GM18520 (cell line): ENCODE measurements at regions not wholly inside any gene's neighbourhood (a gene's known extent, or its start where the extent isn't known, plus 50 kb on each side); places are given as distances from the start of the nearest gene placed in this dataset.
"Not testable (repeated sequence)": the region's sequence is repeated elsewhere in the genome, so short reads cannot be mapped to it uniquely, and the experiment has no call there.

ENCODE experiments used
- ATAC-seq: cut with Tn5 transposase; IDR thresholded peaks from one replicate; pipeline ENCODE4 v1.9.1; 2021; ENCODE audit not compliant: unreplicated experiment

DNA sequence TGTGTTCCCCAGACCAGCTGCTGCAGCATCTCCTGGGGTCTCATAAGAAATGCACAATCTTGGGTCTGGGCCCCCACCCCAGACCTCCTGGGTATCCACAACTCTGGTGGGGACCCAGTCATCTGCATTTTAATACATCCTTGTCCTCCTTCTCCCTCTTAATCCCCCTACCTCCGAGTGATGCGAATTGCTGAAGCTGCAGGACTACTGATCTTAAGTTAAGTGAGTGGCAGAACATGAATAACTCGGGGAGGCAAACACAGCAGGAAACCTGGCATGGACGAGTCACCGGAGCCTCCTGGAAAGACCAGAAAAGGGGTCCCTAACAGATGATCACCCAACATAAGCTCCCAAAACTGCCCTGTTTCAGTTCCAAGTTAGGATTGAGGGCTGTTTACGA is 283.2 kb upstream of the MGAT5 start:
- ATAC-seq = no peak

DNA sequence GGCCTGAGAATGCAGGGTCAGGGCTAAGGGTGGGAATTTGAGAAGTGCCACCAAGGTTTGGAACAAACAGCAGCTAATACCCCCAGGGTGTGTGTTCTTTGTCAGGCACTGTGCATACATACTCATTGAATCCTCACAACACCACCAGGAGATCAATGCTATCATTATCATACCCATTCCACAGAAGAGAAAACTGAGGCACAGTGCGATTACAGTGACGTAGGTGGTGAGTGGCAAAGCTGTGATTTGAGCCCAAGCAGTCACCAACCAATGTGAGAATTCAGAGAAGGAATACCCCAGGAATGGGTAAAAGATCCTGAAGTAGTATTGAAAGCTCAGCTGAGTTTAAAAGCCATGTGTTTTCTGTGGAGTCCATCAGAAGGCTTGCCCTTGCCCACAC is 281.6 kb upstream of the MGAT5 start:
- ATAC-seq = no peak

DNA sequence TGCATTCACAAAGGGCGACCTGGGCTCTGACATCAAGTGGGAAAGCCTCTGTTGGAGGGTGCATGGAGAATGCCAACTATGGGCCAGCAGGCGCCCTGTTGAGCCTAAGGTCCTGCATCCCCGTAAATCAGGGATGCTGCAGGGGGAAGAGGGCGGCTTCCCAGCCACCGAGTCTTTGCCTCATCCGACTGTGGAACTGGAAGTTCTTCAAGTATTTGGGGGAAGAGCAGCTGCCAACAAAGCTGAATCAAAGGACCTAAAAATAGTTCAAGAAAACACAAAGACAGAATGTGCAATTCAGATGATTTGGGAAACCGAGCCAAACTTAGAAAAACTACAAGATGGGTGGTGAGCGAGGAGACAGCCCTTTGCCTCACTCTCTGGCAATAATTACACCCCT is 281.1 kb upstream of the MGAT5 start:
- ATAC-seq = no peak

DNA sequence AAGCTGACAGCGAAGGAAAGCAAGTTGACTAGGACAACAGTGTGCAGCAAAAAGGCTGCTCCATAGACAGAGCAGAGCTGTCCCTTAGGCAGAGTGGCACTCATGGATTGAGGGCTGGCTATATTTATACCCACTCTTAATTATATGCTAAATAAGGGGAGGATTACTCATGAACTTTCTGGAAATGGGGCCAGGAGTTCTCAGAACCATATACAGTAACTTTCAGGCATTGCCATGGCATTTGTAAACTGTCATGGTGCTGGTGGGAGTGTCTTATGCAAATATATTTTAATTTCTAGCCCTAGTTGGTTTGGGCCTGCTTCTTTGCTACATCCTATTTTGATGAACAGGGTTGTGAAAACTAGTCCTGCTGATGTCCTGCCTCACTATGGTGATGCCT is 279.5 kb upstream of the MGAT5 start:
- no peak for ATAC-seq

DNA sequence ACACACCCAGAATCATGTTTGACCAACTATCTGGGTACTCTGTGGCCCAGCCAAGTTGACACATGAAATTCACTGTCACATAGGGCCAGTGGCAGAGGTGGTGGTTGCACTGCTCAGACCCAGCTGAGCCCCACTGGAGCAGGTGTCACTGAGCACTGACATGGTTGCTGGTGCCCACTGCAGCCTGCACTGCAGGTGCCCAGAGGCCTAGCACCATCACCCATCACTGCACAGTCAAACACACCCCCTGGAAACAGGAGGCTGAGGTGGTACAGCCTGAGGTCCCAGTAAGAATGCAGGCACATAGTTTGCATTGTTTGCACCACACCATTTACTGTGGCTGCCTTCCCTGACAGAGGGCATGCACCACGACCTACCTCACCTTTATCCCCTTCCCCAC is 278.7 kb upstream of the MGAT5 start:
- ATAC-seq = no peak

DNA sequence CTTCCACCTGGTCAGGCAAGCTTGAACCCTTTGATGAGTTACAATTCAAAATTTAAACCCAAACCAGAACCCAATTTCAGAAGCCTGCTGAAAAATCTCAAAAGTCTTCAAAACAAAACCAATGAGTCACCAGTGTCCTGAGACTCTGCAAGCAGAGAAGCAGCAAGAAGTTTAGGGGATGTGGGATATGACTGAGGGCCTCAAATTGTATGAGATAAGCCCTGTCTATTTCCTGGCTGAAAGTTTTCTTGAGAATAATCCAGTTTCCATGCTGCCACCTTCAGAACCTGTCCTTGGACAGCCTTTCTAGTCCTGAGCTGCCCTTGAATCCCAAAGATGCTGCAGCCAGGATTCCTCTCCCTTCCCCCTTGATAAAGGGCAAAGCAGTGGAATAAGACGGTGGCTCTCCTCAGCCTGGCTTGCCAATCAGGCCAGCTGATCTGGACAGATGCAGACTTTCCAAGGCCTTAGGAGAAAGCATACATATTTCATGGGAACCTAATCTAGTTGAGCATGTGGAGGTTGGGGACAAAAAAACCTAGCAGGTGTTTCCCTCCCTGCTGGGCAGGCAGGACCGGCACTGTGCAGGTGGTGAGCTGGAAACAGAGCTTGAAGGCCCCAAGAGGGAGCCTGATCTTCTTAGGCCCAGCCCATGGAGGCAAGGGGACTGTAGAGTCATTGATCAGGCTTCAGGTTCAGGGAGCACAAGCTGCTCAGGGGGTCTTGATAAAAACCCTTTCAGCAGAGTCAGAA is 278.0 kb upstream of the MGAT5 start:
- no peak for ATAC-seq

DNA sequence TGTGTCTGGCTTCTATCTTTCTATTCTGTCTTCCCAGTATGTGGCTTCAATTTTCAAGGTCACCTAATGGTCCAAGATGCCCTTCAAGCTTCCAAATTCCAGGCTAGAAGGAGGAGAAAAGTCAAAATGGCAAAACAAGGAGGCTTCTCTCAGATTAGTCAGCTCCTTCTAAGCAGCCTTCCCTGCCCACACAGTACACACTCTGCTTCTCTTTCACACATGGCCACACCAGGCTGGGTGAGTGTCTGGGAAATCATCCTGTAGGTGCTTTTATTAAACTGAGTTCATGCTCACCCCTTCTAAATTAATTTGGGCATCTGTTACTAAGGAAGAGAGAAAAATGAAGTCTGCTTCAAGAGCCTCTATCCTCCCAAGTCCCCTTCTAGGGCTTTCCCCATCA is 277.2 kb upstream of the MGAT5 start:
- no peak for ATAC-seq

DNA sequence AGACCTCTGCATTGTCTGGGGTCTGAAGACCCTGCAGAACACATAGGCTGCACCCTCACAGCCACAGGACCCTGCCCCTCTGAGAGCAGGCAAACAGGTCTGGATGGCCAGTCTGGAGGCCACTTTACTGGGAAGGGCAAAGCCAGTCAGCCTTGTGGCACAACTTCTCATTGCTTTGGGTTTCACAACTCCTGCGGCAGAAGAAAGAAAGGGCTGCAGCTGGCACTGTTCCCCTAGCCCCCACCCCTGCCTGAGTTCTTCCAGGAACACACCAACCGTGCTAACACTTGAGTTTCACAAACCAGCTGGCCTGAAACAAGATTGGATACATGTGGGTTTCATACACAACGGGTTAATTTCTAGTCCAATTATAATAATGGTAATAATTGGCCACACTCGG is 276.5 kb upstream of the MGAT5 start:
- no peak for ATAC-seq

DNA sequence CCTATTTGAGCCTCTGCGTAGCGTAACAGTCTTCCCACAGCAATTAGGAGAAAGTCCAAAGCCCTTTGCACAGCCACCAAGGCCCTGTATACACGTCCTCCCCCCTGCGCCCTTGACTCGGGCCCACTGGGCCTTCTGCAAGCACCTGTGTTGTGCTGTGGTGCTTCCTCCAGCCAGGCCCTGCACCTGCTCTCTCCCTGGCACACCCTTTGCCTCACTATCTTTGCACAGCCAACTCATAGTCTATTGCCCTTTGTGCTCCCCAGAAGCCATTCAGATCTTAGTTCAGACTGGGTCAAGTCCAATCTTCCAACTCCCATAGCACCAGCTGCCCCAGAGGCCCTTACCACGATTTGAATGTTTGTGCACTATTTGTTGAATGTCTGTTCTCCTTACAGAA is 271.6 kb upstream of the MGAT5 start:
- no peak for ATAC-seq

DNA sequence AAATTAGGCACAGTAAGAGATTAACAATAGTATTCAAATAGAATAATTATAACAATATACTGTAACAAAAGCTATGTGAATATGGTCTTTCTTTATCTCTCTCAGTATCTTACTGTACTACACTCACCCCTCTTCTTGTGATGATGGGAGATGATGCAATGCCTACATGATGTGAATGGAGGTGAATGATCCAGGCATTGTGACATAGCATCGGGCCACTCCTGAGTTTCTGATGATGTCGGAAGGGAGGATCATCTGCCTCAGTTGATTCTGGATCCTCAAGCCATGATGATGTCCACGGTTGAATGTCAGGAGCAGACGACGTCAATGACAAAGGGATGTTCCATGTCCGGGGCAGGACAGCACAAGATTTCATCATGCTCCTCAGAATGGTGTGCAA is 268.3 kb upstream of the MGAT5 start:
- ATAC-seq = no peak

DNA sequence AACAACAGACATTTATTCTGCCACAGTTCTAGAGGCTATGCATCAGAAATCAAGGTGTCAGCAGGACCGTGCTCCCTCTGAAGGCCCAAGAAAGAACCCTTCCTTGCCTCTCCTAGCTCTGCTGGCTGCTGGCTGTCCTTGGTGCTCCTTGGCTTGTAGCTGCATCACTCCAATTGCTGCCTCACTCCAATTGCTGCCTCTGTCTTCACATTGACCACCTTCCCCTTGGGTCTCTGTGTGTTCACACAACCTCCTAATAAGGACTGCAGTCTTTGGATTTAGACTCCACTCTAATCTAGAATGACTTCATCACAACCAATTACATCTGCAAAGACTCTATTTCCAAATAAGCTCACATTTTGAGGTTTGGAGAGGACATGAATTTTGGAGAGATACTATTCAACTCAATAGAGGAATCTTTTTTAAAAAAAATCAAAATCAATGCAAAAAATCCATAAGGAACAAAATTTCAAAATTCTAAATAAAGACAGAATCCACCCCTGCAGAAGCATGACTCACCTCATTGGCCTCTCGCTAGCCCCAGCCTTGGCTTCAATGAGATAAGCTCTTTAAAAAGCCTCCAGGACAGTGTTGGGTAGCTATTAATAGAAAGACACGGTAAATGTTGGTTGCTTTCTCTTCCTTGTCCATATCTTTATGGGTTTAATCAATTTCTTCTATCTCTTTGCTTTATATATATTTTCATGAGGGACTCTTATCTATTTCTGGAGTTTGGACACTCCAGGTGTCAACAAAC is 267.6 kb upstream of the MGAT5 start:
- no peak for ATAC-seq

DNA sequence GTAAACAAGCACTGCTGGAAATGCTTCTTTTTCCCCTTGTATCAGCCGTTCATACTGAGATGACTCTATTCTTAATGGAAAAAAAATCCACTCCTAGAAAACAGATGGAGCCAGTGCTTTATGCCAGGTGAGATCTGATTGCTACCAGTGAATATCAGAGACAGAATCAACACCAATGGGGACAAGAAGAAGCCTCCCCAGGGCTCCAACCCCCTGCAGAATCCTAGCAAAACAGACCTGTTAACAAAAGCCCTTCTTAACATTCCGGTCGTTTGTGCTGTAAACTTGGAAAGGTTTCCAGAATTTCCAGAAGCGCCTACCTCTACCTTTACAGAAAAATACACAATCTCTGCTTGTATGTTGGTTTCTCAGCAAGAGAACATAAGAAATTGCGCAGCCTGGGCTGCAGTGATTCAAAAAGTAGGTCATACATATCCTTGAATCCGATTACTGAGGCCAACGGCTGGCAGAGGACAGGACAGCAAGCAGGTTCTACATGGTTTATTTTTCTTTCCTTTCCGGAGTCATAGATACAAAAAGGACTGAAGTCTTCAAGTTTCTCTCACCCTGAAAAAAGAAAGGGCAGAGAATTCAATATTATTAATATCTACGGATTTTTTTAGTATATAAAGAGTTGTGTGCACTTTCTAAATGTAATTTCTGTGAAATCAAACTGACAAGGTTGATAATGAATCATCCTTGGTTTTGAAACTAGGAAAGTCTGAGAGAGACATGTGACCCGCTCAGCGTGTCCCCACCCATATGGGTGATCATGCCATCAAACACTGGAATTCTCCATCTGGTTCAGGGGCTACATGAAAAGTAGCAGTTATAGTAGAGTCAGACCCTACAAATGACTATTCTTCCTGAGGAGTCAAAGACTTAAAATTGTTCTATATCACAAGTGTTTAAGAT is 266.7 kb upstream of the MGAT5 start:
- no peak for ATAC-seq

DNA sequence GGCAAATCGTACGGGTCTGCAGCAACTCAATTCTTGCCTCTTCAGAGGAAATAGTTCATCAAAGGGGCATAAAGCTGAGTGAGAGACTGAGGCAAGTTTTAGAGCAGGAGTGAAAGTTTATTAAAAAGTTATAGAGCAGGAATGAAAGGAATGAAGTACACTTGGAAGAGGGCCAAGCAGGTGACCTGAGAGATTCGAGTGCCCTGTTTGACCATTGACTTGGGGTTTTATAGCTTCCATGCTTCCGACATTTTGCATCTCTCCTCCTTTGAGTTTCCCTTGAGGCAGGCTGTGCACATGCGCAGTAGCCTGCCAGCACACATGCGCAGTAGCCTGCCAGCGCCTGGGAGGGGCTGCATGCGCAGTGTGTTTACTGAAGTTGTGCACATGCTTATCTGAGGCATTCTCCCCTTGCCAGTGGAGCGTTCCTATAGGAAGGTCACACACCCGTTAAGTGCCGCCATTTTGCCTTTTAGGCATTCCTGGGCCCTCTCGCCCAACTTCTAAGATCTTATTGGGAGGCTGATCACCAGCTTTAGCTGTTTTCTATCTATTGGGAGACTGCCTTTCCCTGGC is 265.5 kb upstream of the MGAT5 start:
- no peak for ATAC-seq

DNA sequence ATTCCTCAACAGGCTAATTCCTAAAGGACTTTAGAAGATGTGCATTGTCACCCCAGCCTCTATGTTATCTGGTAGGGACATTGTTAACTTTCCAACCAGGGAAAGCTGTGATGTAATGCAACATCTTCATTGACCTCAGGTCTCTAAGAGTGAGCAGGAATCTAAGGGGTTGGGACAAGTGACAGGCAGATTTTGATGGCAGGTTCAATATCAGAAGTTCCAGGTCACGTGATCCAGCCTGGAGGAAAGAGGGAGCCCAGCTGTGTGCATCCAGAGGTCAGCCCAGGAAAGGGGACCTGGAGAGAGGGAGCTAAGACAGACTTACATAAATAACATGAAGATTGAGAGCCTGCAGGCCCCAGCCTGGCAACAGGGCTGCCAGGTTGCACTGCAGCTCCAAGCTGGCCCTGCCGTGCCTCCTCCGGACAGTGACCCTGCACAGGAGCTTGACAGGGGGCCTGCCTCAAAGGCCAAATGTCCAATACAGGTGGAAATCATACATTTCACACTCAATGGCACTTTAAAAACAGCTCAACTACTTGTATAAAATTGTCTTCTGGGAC is 262.2 kb upstream of the MGAT5 start:
- ATAC-seq = no peak

DNA sequence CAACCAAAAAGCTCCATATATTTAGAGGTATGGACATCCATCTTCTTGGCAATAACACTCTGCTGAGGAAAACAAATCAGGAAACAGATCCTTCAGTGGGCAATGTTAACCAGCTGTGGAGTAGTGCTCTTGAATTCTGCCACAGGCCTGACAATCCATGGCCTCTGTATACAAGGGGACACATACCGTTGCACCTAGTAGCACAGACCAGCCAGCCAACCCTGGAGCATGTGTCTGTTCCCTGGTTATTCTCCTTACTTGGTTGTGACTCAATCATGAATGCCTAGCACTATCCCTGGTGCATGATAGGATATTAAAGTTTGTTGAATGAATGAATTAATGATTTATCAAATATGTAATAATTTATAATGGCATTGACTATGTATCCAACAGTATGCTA is 261.4 kb upstream of the MGAT5 start:
- no peak for ATAC-seq

DNA sequence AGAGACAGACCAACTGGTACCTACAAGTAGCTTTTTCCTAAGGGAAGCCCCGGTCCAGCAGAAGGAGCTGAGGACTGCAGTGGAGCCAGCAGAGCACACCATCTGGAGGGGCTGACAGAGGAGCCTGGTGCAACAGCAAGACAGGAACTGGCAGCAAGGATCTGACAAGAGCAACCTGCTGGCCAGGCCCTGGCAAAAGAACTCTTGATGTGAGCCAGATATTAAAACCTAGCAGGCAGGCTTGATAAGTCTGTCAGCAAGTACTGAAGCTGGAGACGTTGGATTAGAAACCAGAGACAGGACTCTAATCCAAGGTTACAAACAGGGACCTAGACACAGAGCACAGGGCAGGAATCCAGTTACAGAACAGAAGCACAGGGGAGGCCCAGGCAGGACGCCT is 260.7 kb upstream of the MGAT5 start:
- no peak for ATAC-seq

DNA sequence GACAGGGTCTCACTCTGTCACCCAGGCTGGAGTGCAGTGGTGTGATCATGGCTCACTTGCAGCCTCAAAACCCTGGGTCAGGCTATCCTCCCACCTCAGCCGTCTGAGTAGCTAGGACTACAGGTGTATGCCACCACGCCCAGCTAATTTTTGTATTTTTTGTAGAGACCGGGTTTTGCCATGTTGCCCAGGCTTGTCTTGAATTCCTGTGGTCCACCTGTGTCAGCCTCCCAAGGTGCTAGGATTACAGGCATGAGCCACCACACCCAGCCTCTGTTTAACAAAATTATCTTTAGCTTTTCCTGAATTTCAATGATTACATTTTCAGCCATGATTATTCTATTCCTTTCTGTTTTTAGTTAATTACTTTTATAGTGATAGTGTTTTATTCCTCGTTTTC is 255.1 kb upstream of the MGAT5 start:
- ATAC-seq = not testable (repeated sequence)

DNA sequence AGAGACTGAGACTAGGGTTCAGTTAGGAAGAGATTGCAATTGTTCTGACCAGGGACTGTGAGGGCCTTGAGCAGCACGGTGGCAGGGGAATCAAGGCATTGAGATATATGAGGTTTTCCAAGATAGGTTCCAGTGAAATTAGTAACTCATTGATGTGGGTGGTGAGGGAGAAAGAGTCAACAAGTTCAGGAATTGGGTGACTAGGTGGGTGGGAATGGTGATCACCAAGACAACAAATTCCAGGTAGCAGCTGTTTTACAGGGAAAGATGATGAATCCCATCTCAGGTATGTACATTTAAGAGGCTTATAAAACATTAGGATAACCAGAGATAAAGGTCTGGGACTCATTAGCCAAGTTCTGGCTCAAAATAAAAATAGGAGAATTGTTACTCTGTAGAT is 251.5 kb upstream of the MGAT5 start:
- ATAC-seq = no peak

DNA sequence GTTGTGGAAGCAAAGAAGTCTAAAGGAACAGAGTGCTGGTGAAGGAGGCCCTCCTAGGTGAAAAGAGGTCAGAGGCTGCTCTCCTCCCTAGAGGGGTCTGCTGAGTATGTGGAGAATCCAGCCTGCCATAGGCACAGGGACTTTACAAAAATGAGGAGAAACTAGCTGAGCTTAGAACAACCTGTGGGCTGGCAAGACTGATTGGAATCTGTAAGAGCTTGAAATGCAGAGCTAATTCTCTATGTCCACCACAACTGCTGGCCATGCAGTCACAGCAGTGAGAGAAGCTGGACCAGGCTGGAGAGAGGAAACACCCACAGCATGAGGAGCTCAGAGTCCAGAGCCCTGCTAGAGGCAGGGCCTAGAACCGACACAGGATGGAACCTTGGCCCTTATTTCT is 251.0 kb upstream of the MGAT5 start:
- ATAC-seq = no peak

DNA sequence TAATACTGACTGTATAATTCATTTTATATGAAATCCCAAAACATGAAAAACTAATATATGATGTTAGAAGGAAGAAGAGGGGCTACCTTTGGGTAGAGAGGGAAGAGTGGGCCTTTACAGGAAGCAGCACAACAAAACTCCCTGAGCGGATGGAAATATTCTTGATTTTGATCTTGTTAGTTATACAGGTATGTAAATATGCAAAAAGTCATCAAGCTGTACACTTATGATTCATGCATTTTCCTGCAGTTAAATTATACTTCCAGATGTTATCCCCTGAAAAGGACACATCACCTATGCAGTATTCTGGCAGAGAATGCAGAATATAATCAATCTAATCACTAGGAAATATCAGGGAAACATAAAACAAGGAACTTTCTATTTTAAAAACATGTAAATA is 249.4 kb upstream of the MGAT5 start:
- no peak for ATAC-seq

DNA sequence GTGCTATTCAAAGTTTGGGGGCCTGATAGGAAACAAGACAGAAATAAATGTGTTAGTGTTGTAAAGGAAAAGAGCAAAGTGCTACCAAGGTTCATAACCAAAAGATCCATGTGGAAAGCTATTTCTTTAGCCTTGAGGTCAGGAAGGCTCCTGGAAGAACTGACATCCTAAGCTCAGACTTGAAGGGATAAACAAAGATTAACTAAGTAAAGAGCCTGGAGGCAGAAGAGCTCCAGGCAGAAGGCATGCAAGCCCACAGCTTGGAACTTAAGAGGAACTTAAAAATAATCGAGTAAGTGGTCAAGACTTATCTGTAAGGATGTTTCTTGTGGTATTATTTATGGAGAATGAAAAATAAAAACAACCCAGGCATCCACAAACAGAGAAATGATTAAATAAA is 245.0 kb upstream of the MGAT5 start:
- ATAC-seq = no peak
